ENCODE measurements at regions not wholly inside any gene's neighbourhood (a gene's known extent, or its start where the extent isn't known, plus 50 kb on each side); places are given as distances from the start of the nearest gene placed in this dataset.

- TF ChIP-seq CTCF (conservative IDR thresholded peaks at IDR 0.05; ENCODE audit: low read length) (no peak), EZH2phosphoT487 (IDR thresholded peaks at IDR 0.05; ENCODE audit: borderline replicate concordance) (no peak)
These were observed 148.5 kb downstream of the DCLK3 start for GRCh38 chr3:36615861-36616260.

Data from Loucy (cell line).